NT2/D1 (cell line): ENCODE measurements at regions not wholly inside any gene's neighbourhood (a gene's known extent, or its start where the extent isn't known, plus 50 kb on each side); places are given as distances from the start of the nearest gene placed in this dataset.

Source experiments
- DNase-seq: peaks from one replicate; pipeline ENCODE4 v3.0.0-alpha.2; 2011; ENCODE audit warnings: low read depth, low spot score
- H3K27me3 ChIP-seq: 2 replicates; pipeline ENCODE4 v1.6.0; 2011; ENCODE audit warnings: mild to moderate bottlenecking; ENCODE audit not compliant: insufficient read length, insufficient read depth
- H3K36me3 ChIP-seq: 2 replicates; pipeline ENCODE4 v1.6.1; 2011; ENCODE audit warnings: mild to moderate bottlenecking, low read length, mixed read lengths; ENCODE audit not compliant: insufficient read depth, insufficient read length
- H3K4me1 ChIP-seq: 2 replicates; pipeline ENCODE4 v1.5.1; 2011; ENCODE audit not compliant: insufficient read depth, insufficient read length
- H3K4me3 ChIP-seq: 2 replicates; pipeline ENCODE4 v1.5.1; 2011; ENCODE audit warnings: low read depth; ENCODE audit not compliant: insufficient read length
- H3K9ac ChIP-seq: 2 replicates; pipeline ENCODE4 v1.6.0; 2011; ENCODE audit warnings: low read depth; ENCODE audit not compliant: insufficient read length
- H3K9me3 ChIP-seq: 2 replicates; pipeline ENCODE4 v1.5.1; 2011; ENCODE audit warnings: mild to moderate bottlenecking, low read length; ENCODE audit not compliant: insufficient read depth
- SUZ12 ChIP-seq: IDR thresholded peaks from 2 replicates; pipeline ENCODE4 v1.6.1; 2011; ENCODE audit not compliant: insufficient read length, insufficient read depth; ENCODE audit errors: extremely low read depth
- YY1 ChIP-seq: IDR thresholded peaks from 2 replicates; pipeline ENCODE4 v1.6.1; 2011; ENCODE audit not compliant: insufficient read length, insufficient read depth
- ZNF274 ChIP-seq: IDR thresholded peaks from 2 replicates; pipeline ENCODE4 v1.6.1; 2011; ENCODE audit warnings: mild to moderate bottlenecking, low read depth, low read length

- H3K27me3 ChIP-seq = no peaks in the 10 kb centered on the region
- no peaks in the 10 kb centered on the region for H3K36me3 ChIP-seq
- no peak overlapping the region for H3K4me3 ChIP-seq
- no peak overlapping the region for H3K9ac ChIP-seq
- DNase-seq = no peak
- peaks cover 7% of the 10 kb centered on the region; the same call in 1 of the 2 replicates for H3K9me3 ChIP-seq
- TF ChIP-seq SUZ12 (no peak), YY1 (no peak)
- H3K4me1 ChIP-seq = peaks cover 15% of the 10 kb centered on the region
Observed at GRCh38 chr9:134553996-134554372, 87.6 kb upstream of the COL5A1 start.

GRCh38 chr9:134554373-134555093 is 87.1 kb upstream of the COL5A1 start:
- Histone ChIP-seq H3K27me3 (no peaks in the 10 kb centered on the region), H3K9me3 (peaks cover 7% of the 10 kb centered on the region; the same call in 1 of the 2 replicates), H3K36me3 (no peaks in the 10 kb centered on the region), H3K4me1 (peaks cover 15% of the 10 kb centered on the region), H3K4me3 (no peak overlapping the region), H3K9ac (no peak overlapping the region)
- TF ChIP-seq YY1 (no peak), ZNF274 (no peak)
- no peak for DNase-seq

GRCh38 chr9:134555094-134555650 is 86.4 kb upstream of the COL5A1 start:
- DNase-seq = no peak
- Histone ChIP-seq H3K9ac (no peak overlapping the region), H3K4me1 (peaks cover 15% of the 10 kb centered on the region)

GRCh38 chr9:134556531-134557068 is 85.0 kb upstream of the COL5A1 start:
- no peaks in the 10 kb centered on the region for H3K27me3 ChIP-seq

More at GRCh38 chr9:134555094-134555650, 86.4 kb upstream of the COL5A1 start:
- no peak overlapping the region for H3K4me3 ChIP-seq
- no peak for TF ChIP-seq YY1
- TF ChIP-seq SUZ12 = no peak
- TF ChIP-seq ZNF274 = no peak
- H3K36me3 ChIP-seq = no peaks in the 10 kb centered on the region
- no peaks in the 10 kb centered on the region for H3K27me3 ChIP-seq
- H3K9me3 ChIP-seq = peaks cover 5% of the 10 kb centered on the region; the same call in 1 of the 2 replicates

GRCh38 chr9:134557331-134557730 is 84.3 kb upstream of the COL5A1 start:
- Histone ChIP-seq H3K27me3 (no peaks in the 10 kb centered on the region), H3K4me3 (no peak overlapping the region), H3K4me1 (peaks cover 15% of the 10 kb centered on the region), H3K9me3 (no peaks in the 10 kb centered on the region), H3K9ac (no peak overlapping the region), H3K36me3 (no peaks in the 10 kb centered on the region)
- no peak for DNase-seq
- no peak for TF ChIP-seq SUZ12
- no peak for TF ChIP-seq YY1
- no peak for TF ChIP-seq ZNF274

More at GRCh38 chr9:134556531-134557068, 85.0 kb upstream of the COL5A1 start:
- Histone ChIP-seq H3K9me3 (no peaks in the 10 kb centered on the region), H3K36me3 (no peaks in the 10 kb centered on the region), H3K4me3 (no peak overlapping the region), H3K9ac (no peak overlapping the region), H3K4me1 (peaks cover 15% of the 10 kb centered on the region)
- DNase-seq = no peak
- no peak for TF ChIP-seq SUZ12
- no peak for TF ChIP-seq YY1
- no peak for TF ChIP-seq ZNF274

GRCh38 chr9:134558124-134558905 is 83.3 kb upstream of the COL5A1 start:
- no peak for DNase-seq
- TF ChIP-seq SUZ12 (no peak), ZNF274 (no peak), YY1 (no peak)
- Histone ChIP-seq H3K4me3 (no peak overlapping the region), H3K9me3 (no peaks in the 10 kb centered on the region), H3K36me3 (no peaks in the 10 kb centered on the region), H3K27me3 (no peaks in the 10 kb centered on the region), H3K9ac (no peak overlapping the region), H3K4me1 (peaks cover 13% of the 10 kb centered on the region)

- Histone ChIP-seq H3K4me3 (no peak overlapping the region), H3K9me3 (no peaks in the 10 kb centered on the region; the same call in 1 of the 2 replicates), H3K9ac (no peak overlapping the region), H3K27me3 (no peaks in the 10 kb centered on the region), H3K4me1 (peaks cover 11% of the 10 kb centered on the region), H3K36me3 (no peaks in the 10 kb centered on the region)
- DNase-seq = no peak
- TF ChIP-seq YY1 (no peak), ZNF274 (no peak), SUZ12 (no peak)
Observed at GRCh38 chr9:134559013-134559412, 82.6 kb upstream of the COL5A1 start.
